CD4-positive, alpha-beta memory T cell (primary cell): ENCODE measurements at regions not wholly inside any gene's neighbourhood (a gene's known extent, or its start where the extent isn't known, plus 50 kb on each side); places are given as distances from the start of the nearest gene placed in this dataset.

Experiments used
- CTCF ChIA-PET: fragments of 350-600 bp; sonication (Branson Sonifier 250); formaldehyde crosslinking; loops from one replicate; lab custom pipeline; 2021; ENCODE audit warnings: inconsistent platforms; ENCODE audit not compliant: partially characterized antibody; lab: Charles Lee
- POLR2A ChIA-PET: fragments of 350-600 bp; sonication (Branson Sonifier 250); formaldehyde crosslinking; loops from one replicate; lab custom pipeline; 2021; ENCODE audit not compliant: partially characterized antibody; lab: Charles Lee
- DNase-seq, 5 donors: peaks; one replicate each; pipeline versions ENCODE4 v3.0.0 to v3.0.0-alpha.2; 2020 to 2022; ENCODE audit warnings: mixed read lengths in 1 of 5
- H3K27ac ChIP-seq: one replicate; pipeline ENCODE4 v1.7.0; 2013; ENCODE audit warnings: low read depth, low read length
- H3K27me3 ChIP-seq: 2 replicates; pipeline ENCODE4 v1.7.0; 2013; ENCODE audit warnings: mild to moderate bottlenecking, low read length, moderate library complexity; ENCODE audit not compliant: insufficient read depth
- H3K36me3 ChIP-seq: 2 replicates; pipeline ENCODE4 v1.7.0; 2013; ENCODE audit warnings: mild to moderate bottlenecking, low read length, moderate library complexity; ENCODE audit not compliant: insufficient read depth
- H3K4me1 ChIP-seq: 2 replicates; pipeline ENCODE4 v1.7.0; 2013; ENCODE audit warnings: mild to moderate bottlenecking, low read length, moderate library complexity; ENCODE audit not compliant: insufficient read depth
- H3K4me3 ChIP-seq, 2 donors: one replicate each; pipeline ENCODE4 v1.7.0; 2013; ENCODE audit warnings: low read length in 2 of 2, mild to moderate bottlenecking in 1 of 2
- H3K9me3 ChIP-seq, 2 donors: one replicate each; pipeline ENCODE4 v1.7.0; 2013; ENCODE audit warnings: low read length in 2 of 2, control low read depth in 1 of 2; ENCODE audit not compliant: control insufficient read depth in 1 of 2
- H3K27ac Mint-ChIP-seq, 7 donors: one replicate each; pipeline ENCODE4 v1.8.0; 2020 to 2021; ENCODE audit warnings: mixed read lengths in 7 of 7, mild to moderate bottlenecking in 6 of 7, inconsistent platforms in 3 of 7, moderate library complexity in 3 of 7
- H3K27me3 Mint-ChIP-seq, 2 donors: one replicate each; pipeline ENCODE4 v1.8.0; 2020 to 2021; ENCODE audit warnings: mixed read lengths in 2 of 2
- H3K36me3 Mint-ChIP-seq, 2 donors: one replicate each; pipeline ENCODE4 v1.8.0; 2020 to 2021; ENCODE audit warnings: mixed read lengths in 2 of 2, inconsistent platforms in 1 of 2, mild to moderate bottlenecking in 1 of 2
- H3K4me1 Mint-ChIP-seq, 4 donors: one replicate each; pipeline ENCODE4 v1.8.0; 2020 to 2021; ENCODE audit warnings: mixed read lengths in 4 of 4, mild to moderate bottlenecking in 1 of 4
- H3K4me3 Mint-ChIP-seq, 8 donors: one replicate each; pipeline ENCODE4 v1.8.0; 2020 to 2021; ENCODE audit warnings: mixed read lengths in 8 of 8, mild to moderate bottlenecking in 7 of 8, moderate library complexity in 6 of 8, inconsistent platforms in 3 of 8
- H3K9me3 Mint-ChIP-seq, 8 donors: one replicate each; pipeline ENCODE4 v1.8.0; 2020 to 2021; ENCODE audit warnings: mixed read lengths in 8 of 8, mild to moderate bottlenecking in 5 of 8, inconsistent platforms in 3 of 8, moderate library complexity in 1 of 8
- intact Hi-C: fragments of 100-400 bp; cut with micrococcal nuclease; formaldehyde crosslinking; loops from one replicate; pipeline ENCODE4 v1.15.1; 2023

DNA sequence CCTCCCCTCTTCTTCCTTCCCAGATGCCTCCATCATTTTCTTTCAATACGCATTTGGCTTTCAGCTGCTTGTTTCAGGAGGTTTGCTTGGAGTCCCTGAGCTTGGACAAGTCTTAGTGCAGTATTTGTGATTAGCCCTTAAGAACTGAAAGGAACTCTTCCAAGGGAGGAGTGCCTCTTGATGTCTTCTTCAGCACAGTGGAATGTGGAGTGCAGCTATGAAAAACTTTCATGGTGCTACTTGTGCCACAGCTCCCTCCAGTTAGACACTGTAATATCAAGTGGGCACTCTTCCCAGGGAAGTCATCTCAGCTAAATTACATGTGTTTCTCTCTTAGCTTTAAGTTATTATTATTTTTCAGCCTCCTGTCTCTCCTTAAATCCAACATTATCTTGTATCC, 173.1 kb downstream of the NECTIN3 start:
- intact Hi-C loops, result no loop called here
- Histone ChIP-seq H3K27ac (no peak overlapping the region), H3K4me1 (no peaks in the 10 kb centered on the region), H3K27me3 (no peaks in the 10 kb centered on the region), H3K9me3 (no peaks in the 10 kb centered on the region), H3K36me3 (no peaks in the 10 kb centered on the region), H3K4me3 (no peak overlapping the region)
- DNase-seq, result no peak
- Mint-ChIP-seq H3K27me3 (no peaks in the 10 kb centered on the region), H3K27ac (peak overlapping the region in 1 of 7 donors; percentile 49), H3K36me3 (peaks cover 0 to 3% of the 10 kb centered on the region in 2 donors), H3K4me1 (peaks cover 2 to 15% (median 9%) of the 10 kb centered on the region in 4 donors), H3K4me3 (no peak overlapping the region), H3K9me3 (peaks cover 0 to 7% (median 5%) of the 10 kb centered on the region in 8 donors)
- POLR2A ChIA-PET, result interaction anchor here (1.2 kb wide), 1 partner anchor 9 kb away, joined by 3 read pairs; no protein-coding TSS in a partner anchor
- CTCF ChIA-PET, result interaction anchor here (1.0 kb wide), 1 partner anchor 8 kb away, joined by 4 read pairs; no protein-coding TSS in a partner anchor

- H3K9me3 Mint-ChIP-seq, result peaks cover 0 to 7% (median 4%) of the 10 kb centered on the region in 8 donors
- ChIA-PET POLR2A (no interaction called here), CTCF (no interaction called here)
- H3K4me1 ChIP-seq, result no peaks in the 10 kb centered on the region
- H3K9me3 ChIP-seq, result no peaks in the 10 kb centered on the region
- intact Hi-C loops, result no loop called here
- H3K27ac Mint-ChIP-seq, result no peak overlapping the region
- no peak overlapping the region for H3K4me3 Mint-ChIP-seq
- H3K36me3 Mint-ChIP-seq, result no peaks in the 10 kb centered on the region
- no peak overlapping the region for H3K4me3 ChIP-seq
- H3K27me3 Mint-ChIP-seq, result no peaks in the 10 kb centered on the region
- no peaks in the 10 kb centered on the region for H3K36me3 ChIP-seq
- no peak for DNase-seq
- peaks cover 0 to 8% (median 4%) of the 10 kb centered on the region in 4 donors for H3K4me1 Mint-ChIP-seq
- H3K27me3 ChIP-seq, result no peaks in the 10 kb centered on the region
- H3K27ac ChIP-seq, result no peak overlapping the region
These were observed 175.5 kb downstream of the NECTIN3 start for GRCh38 chr3:111246967-111247760.

DNA sequence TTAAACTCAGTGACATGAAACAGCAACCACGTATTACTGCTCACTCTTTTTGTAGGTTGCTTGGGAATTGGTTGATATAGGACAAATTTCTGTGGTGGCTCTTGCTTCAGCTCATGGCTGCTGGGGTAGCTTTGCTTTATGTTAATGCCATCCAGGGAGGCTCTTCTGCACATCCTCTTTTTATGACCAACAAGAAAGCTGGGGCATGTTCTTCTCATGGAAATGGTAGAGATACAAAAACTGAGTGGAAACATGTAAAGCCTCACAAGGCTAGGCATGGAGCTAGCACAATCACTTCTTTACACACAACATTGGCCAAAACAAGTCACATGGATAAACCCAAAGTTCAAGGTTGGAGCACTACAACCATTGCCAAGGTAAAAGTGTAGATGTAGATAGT, 176.8 kb downstream of the NECTIN3 start:
- CTCF ChIA-PET, result no interaction called here
- Mint-ChIP-seq H3K27ac (no peak overlapping the region), H3K4me3 (no peak overlapping the region), H3K27me3 (no peaks in the 10 kb centered on the region), H3K36me3 (no peaks in the 10 kb centered on the region), H3K9me3 (peaks cover 0 to 7% (median 4%) of the 10 kb centered on the region in 8 donors), H3K4me1 (peaks cover 0 to 8% (median 4%) of the 10 kb centered on the region in 4 donors)
- Histone ChIP-seq H3K4me3 (no peak overlapping the region), H3K27ac (no peak overlapping the region), H3K36me3 (no peaks in the 10 kb centered on the region), H3K9me3 (no peaks in the 10 kb centered on the region), H3K27me3 (no peaks in the 10 kb centered on the region), H3K4me1 (no peaks in the 10 kb centered on the region)
- intact Hi-C loops, result no loop called here
- POLR2A ChIA-PET, result no interaction called here
- DNase-seq, result no peak

DNA sequence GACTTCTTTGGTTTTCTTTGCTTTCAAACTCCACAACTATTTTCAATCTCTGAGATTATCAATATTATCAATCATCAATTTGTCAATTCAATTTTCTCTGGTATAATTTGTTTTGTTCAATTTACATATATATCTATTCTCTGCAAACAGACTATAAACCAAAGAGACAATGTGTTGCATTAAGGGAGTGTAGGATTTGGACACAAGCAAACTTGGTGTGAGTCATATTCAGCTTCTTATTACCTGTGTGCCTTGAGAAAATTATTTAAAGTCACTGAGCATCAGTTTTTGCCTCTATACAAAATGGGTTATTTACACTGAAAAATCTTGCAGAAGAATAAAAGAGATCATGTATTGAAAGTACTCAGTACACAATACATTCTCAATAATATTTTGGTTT, 177.8 kb downstream of the NECTIN3 start:
- Histone ChIP-seq H3K9me3 (no peaks in the 10 kb centered on the region), H3K27me3 (no peaks in the 10 kb centered on the region), H3K36me3 (no peaks in the 10 kb centered on the region), H3K4me1 (no peaks in the 10 kb centered on the region), H3K4me3 (no peak overlapping the region), H3K27ac (no peak overlapping the region)
- ChIA-PET CTCF (no interaction called here), POLR2A (no interaction called here)
- H3K27me3 Mint-ChIP-seq, result no peaks in the 10 kb centered on the region
- intact Hi-C loops, result no loop called here
- no peak overlapping the region for H3K4me3 Mint-ChIP-seq
- DNase-seq, result no peak
- H3K9me3 Mint-ChIP-seq, result peaks cover 0 to 3% (median 1%) of the 10 kb centered on the region in 8 donors
- peaks cover 0 to 10% (median 5%) of the 10 kb centered on the region in 4 donors for H3K4me1 Mint-ChIP-seq
- no peaks in the 10 kb centered on the region for H3K36me3 Mint-ChIP-seq
- no peak overlapping the region for H3K27ac Mint-ChIP-seq

DNA sequence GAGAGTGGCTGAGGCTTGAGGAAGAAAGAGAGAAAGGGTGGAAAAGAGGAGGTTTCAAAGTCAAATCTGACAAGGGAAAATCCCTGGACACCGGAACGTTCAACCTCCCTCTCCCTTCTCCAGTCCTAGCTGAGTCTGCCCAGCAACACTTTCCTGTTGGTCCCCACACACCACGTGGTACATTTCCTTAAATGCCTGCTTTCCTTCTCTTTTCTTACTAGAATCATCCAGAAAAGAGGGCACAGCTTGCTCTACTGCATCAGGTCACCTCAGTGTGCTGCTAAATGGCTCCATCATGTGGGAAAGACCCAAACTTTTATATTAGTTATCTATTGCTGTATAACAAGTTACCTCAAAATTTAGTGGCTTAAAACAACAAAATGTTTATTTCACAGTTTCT, 181.2 kb downstream of the NECTIN3 start:
- Histone ChIP-seq H3K27ac (no peak overlapping the region), H3K4me1 (no peaks in the 10 kb centered on the region), H3K27me3 (no peaks in the 10 kb centered on the region), H3K36me3 (no peaks in the 10 kb centered on the region), H3K4me3 (no peak overlapping the region), H3K9me3 (no peaks in the 10 kb centered on the region)
- ChIA-PET POLR2A (no interaction called here), CTCF (interaction anchor here (1.5 to 1.6 kb wide), 2 partner anchors 9 to 41 kb away, joined by 3 to 4 read pairs; no protein-coding TSS in a partner anchor)
- DNase-seq, result no peak
- no peaks in the 10 kb centered on the region for H3K27me3 Mint-ChIP-seq
- H3K4me1 Mint-ChIP-seq, result peaks cover 0 to 4% (median 2%) of the 10 kb centered on the region in 4 donors
- intact Hi-C loops, result no loop called here
- H3K4me3 Mint-ChIP-seq, result no peak overlapping the region
- H3K27ac Mint-ChIP-seq, result peak overlapping the region in 1 of 7 donors; percentile 28
- peaks cover 0 to 2% (median 0%) of the 10 kb centered on the region in 8 donors for H3K9me3 Mint-ChIP-seq
- H3K36me3 Mint-ChIP-seq, result no peaks in the 10 kb centered on the region

DNA sequence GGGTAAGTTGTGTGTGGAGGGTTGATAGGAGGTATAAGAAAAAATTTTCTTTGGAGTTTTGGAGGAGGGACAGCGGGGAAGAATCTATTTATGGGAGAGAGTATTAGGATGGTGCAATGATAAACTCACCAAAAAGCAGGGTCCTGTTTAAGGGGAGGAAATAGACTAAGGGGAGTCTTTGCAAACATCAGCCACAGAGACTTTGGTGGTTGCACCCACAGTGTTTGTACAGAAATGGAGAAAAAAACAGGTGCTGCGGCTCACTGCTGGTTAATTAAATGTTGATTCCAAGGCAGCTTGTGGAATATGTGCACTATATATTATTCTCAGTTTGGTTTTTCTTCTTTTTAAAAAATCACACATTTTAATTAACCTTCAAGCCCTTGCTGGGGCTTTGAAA, 182.1 kb downstream of the NECTIN3 start:
- Mint-ChIP-seq H3K4me1 (peaks cover 0 to 4% (median 2%) of the 10 kb centered on the region in 4 donors), H3K9me3 (no peaks in the 10 kb centered on the region), H3K27me3 (no peaks in the 10 kb centered on the region), H3K27ac (peak overlapping the region in 1 of 7 donors; percentile 21), H3K36me3 (no peaks in the 10 kb centered on the region), H3K4me3 (no peak overlapping the region)
- Histone ChIP-seq H3K9me3 (no peaks in the 10 kb centered on the region), H3K4me3 (no peak overlapping the region), H3K36me3 (no peaks in the 10 kb centered on the region), H3K4me1 (no peaks in the 10 kb centered on the region), H3K27me3 (no peaks in the 10 kb centered on the region), H3K27ac (no peak overlapping the region)
- CTCF ChIA-PET, result interaction anchor here (1.5 to 1.6 kb wide), 2 partner anchors 9 to 42 kb away, joined by 3 to 4 read pairs; no protein-coding TSS in a partner anchor
- intact Hi-C loops, result no loop called here
- POLR2A ChIA-PET, result no interaction called here
- no peak for DNase-seq

GRCh38 chr3:111260878-111261277, 189.3 kb downstream of the NECTIN3 start:
- POLR2A ChIA-PET, result no interaction called here
- Histone ChIP-seq H3K4me1 (peaks cover 8% of the 10 kb centered on the region), H3K27ac (no peak overlapping the region), H3K9me3 (no peaks in the 10 kb centered on the region), H3K27me3 (no peaks in the 10 kb centered on the region), H3K36me3 (no peaks in the 10 kb centered on the region), H3K4me3 (no peak overlapping the region)
- H3K27me3 Mint-ChIP-seq, result no peaks in the 10 kb centered on the region
- H3K4me3 Mint-ChIP-seq, result peak overlapping the region in 5 of 8 donors; percentile 13 to 60 (median 44)
- DNase-seq, result peak in 2 of 5 donors; percentile 17 to 24
- CTCF ChIA-PET, result no interaction called here
- peak overlapping the region in 1 of 7 donors; percentile 11 for H3K27ac Mint-ChIP-seq
- intact Hi-C loops, result no loop called here
- H3K4me1 Mint-ChIP-seq, result peaks cover 9 to 17% (median 11%) of the 10 kb centered on the region in 4 donors
- no peaks in the 10 kb centered on the region for H3K36me3 Mint-ChIP-seq
- peaks cover 0 to 4% (median 3%) of the 10 kb centered on the region in 8 donors for H3K9me3 Mint-ChIP-seq
